ENCODE measurements at regions not wholly inside any gene's neighbourhood (a gene's known extent, or its start where the extent isn't known, plus 50 kb on each side); places are given as distances from the start of the nearest gene placed in this dataset.

DNA sequence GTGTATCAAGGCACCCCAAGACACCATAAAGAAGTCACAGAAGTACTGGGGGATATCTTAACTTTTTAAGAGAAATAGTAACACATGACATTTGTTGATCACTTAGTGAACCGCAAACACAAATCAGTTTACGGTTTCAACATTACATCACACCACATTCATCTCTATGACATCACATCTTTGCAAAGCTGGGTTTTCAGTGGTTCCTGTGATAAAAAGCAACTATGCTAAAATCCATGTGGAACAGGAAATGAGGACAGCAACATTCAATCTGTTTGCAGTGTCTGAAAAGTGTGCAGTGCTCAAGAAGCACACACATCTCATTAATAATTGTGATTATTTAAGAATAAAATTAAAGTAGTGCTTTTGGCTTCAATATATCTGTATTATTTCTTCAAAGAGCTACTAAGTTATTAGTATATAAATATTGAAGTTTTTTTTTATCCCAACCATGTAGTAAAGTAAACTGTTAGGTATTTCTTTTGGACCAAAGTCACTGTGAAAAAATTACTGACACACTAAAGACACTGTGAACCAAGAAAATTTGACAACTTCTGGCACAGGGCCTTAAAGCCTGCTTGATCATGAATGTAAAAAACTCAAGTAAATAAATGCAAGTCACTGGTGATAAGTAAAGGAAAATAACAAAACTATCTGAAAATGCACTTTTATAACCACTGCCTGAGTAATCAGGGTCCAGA, 156.0 kb upstream of the SOX6 start:
- no peak for TF ChIP-seq EZH2 (IDR thresholded peaks at IDR 0.05; ENCODE audit: insufficient read depth, low read length)
- TF ChIP-seq, protein P1, sequence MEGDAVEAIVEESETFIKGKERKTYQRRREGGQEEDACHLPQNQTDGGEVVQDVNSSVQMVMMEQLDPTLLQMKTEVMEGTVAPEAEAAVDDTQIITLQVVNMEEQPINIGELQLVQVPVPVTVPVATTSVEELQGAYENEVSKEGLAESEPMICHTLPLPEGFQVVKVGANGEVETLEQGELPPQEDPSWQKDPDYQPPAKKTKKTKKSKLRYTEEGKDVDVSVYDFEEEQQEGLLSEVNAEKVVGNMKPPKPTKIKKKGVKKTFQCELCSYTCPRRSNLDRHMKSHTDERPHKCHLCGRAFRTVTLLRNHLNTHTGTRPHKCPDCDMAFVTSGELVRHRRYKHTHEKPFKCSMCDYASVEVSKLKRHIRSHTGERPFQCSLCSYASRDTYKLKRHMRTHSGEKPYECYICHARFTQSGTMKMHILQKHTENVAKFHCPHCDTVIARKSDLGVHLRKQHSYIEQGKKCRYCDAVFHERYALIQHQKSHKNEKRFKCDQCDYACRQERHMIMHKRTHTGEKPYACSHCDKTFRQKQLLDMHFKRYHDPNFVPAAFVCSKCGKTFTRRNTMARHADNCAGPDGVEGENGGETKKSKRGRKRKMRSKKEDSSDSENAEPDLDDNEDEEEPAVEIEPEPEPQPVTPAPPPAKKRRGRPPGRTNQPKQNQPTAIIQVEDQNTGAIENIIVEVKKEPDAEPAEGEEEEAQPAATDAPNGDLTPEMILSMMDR (IDR thresholded peaks at IDR 0.05; ENCODE audit: insufficient read depth, low read depth, low read length): no peak

All from astrocyte (in vitro differentiated cells and primary cell).